HG03575 (cell line): ENCODE measurements at regions not wholly inside any gene's neighbourhood (a gene's known extent, or its start where the extent isn't known, plus 50 kb on each side); places are given as distances from the start of the nearest gene placed in this dataset.

Experiments
- ATAC-seq: cut with Tn5 transposase; IDR thresholded peaks from one replicate; pipeline ENCODE4 v1.9.1; 2021; ENCODE audit not compliant: unreplicated experiment, insufficient number of reproducible peaks, low FRiP score; ENCODE audit errors: extremely low read depth

DNA sequence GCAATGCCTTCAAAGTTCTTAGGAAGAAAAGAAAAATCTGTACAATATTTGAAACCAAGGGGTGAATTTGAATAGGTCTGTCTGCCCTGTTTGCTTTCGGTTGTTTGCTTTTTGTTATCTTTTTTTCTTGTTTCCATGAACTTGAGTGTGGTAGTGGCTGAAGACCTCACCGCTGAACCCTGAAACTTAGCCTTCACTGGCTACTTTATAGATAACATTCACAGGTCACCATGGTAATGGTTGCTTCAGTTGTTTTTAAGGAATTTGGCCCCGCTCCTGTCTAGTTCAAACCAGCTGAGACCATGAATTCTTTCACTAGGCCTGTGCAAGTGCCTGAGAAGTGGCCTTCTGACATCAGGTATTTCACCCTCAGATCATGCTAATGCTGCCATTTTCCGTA lies 137.0 kb upstream of the PMFBP1 start:
- ATAC-seq = no peak

DNA sequence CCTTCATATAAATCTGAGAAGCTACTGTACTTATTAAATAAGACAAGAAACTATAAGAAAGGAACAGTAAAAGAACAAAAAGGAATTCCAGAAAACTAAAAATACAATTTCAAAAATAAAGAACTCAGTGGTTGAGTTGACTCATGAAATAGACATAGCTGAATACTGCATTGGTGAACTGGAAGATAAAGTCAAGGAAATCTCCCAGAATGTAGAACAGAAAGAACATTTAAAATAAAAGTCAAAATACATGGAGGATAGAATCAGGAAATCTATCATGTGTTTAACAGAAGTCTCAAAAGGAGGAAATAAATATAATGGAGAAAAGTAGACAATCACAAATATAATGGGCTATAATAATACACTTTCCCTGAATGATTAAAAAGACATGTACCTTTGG lies 136.4 kb upstream of the PMFBP1 start:
- no peak for ATAC-seq

DNA sequence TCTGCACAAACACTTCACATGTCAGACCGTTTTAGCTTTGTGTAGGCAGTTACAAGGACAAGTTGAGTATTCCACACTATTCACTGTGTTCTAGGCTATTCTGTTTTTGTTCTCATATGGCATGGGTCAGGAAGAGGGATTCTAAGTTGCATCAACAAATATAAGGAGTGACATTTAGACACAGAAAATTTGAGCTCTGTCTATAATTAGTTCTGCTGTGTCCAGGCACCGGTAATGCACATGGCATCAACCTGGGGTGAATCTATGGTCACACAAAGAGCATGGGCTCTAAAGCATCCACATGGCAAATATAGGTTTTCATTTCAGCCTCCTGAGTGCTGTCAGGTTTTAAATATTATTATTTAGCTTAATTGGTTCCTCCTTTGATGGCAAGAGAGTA lies 130.4 kb upstream of the PMFBP1 start:
- no peak for ATAC-seq

DNA sequence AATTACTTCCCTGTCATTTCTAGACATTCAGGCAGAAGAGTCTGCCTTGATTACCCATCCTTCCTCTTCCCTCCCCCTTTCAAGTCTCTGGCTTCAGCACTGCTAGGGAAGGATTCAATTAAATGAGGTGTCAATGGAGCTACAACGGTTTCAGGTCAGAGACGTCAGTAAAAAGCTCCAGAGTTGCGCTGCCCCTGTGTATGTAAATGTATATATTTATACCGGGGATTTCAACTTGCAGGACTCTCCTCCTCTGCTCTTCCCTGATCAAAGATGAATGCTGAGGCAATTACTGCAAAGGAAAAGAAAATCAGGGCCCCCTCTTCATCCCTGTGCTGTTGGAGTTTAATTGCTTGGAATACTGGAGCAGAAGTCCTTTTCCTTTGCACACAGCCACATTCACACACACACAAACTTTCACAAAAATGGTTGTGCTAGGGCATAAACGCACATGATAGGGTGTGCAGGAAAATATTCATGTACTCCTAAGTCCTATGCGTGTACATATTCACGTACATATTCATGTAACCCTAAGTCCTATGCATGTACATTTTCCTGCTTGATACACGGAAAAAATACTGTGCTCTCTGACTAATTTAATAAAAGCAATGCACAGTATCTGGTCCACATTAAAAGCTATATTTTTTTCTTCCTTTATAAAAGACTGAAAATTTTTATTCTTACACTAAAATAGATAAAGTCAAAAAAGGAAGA lies 129.7 kb upstream of the PMFBP1 start:
- no peak for ATAC-seq

DNA sequence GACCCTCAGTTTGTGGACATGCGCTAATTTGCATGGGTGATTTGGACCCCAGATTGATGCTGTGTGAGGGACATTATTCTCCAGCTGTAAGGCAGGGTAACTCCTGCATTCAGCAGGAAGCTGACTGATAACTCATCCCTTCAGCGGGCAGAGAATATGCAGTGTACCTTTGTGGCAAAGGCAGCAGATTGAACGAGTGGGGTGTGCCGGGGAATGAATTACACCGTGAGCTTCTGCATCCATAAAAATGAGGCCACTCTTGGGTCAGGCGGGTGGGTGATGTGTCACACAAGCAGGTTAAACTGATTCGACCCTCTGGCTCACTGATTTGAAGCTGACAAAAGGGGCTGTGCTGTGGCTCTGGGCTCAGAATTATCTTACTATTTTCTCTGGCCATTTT lies 128.9 kb upstream of the PMFBP1 start:
- no peak for ATAC-seq

DNA sequence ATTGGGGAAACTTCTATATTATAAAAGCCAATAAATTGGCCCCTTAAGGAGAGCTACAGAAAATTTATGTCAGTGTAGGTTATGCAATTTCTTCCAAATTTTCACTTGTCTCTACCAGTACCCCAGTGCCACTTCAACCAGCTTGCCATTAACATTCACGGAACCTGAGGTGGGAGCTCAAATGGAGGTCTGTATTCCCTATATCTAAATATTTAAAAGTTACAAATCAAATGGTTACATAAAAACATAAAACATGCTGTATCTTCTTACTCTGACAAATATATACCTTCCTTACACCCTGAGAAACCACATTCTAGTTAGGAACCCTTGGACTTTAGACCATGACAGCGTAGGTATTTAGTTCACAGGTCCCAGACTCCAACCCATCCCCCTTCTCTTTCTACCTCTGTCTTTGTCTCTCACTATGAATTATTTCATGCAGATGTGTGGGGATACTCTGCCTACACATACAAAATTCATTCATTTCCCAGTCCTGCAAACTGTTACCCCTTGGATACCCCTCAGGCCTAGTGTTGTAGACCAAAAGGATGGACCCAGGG lies 127.8 kb upstream of the PMFBP1 start:
- ATAC-seq = no peak

DNA sequence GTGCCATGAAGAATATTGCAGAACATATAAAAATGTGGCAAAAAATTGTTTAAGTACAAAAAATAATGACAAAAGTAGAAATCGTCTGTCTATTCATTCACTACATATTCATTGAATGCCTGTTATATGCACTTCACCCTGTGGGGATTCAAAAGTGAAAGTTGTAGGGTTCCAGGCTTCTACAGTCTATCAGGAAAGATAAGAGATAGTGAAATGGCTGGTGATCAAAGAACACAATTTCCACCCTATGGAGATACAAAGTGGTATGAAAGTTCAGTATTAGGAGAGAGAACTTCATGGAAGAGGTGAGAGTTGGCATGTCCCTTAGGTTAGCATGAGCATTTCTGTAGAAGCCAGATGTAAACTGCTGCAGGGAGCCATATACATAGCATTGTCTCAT lies 127.0 kb upstream of the PMFBP1 start:
- ATAC-seq = no peak

DNA sequence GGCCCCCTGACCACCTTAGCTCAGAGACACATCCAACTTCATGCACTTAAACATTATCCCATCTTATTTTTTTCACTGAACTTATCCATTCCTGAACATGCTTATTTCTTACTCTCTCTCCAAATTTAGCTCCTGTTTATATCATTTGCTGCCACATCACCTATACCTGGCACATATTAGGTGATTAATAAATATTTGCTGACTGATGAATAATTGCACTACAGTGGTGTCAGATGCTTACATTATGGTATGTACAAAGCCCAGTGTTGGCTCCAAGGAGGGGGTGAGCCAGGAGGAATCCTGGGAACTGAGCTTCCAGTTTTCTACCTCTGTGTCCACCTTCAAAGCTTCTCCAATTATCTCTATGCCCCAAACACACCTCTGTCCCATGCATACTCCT lies 124.0 kb upstream of the PMFBP1 start:
- ATAC-seq = no peak

DNA sequence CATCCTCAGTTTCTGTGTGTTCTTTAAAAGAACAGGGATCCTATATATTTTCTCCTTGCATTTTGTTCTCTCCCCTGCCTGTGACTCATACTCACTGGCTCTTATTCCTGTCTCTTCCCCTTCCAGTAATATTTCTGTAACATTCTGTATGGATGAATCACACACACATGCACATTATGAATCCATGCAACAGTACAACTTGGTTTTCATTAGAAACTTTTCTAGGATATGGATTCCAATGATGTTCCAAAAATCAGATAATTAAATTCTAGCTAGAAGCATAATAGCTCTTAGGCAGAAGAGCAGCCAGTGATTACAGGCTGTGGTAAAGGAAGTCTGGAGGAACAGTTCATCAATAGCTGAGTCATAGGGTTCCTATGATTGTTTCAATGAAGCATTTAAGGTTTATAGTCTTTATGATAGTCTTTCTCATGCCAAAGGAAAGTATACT lies 119.6 kb upstream of the PMFBP1 start:
- ATAC-seq = no peak

DNA sequence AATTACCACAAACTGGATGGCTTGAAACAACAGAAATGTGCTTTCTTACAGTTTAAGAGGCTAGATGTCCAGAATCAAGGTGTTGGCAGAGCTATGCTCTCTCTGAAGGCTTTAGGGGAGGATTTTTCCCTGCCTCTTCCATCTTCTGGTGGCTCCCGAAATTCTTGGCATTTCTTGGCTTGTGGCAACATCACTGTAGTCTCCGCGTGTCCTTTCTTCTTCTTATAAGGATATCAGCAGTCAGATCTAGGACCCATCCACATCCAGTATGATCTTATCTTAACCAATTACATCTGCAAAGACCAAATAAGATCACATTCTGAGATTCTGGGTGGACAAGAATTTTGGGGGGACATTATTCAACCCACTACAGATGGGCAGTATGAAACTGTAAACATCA lies 119.2 kb upstream of the PMFBP1 start:
- ATAC-seq = no peak

DNA sequence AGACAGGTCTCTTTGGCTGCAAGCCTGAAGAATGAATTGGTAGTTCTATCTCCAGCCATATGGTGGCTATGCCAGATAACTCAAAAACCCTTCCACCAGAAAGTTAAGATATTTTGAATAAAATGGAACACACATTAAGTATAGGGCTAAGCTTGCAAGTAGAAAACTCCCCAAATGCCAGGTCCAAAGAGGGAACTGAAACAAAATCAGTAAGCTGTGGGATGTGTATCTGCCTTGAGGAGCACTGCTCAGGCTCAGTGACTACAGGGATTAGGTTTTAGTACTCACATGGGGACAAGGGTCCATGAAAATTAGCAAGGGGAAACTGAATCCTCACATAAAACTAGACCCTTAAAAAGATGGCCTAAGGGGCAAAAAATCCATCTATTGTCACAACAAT lies 115.7 kb upstream of the PMFBP1 start:
- no peak for ATAC-seq

DNA sequence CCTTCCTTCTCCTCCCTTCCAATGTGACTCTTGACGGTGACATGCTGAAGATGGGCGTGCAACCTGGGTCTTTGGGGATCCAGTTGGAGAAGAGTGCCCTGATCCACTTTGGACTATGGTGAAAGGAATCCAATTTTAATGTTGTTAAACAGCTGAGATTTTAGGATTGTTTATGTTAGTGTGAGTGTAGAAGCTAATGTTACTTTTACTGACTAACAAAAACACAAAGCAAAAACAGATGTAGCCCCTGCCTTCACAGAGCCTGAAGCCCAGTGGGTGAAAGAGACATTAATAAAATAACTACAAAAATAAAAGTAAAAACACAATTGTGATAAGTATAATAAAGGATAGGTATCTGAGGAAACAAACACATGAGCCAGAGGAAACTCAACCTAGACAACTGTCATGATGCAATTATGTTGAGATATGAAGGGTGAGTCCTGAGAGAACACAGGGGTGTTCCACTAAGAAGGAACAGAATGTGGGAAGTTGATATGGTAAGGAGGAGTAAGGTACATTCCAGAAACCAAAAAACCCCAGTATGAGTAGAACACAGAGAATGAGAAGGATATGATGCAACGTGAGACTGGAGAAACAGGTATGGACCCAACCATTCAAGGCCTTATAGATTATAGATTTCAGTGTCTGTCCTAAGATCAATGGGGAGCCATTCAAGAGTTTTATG lies 115.1 kb upstream of the PMFBP1 start:
- ATAC-seq = no peak

DNA sequence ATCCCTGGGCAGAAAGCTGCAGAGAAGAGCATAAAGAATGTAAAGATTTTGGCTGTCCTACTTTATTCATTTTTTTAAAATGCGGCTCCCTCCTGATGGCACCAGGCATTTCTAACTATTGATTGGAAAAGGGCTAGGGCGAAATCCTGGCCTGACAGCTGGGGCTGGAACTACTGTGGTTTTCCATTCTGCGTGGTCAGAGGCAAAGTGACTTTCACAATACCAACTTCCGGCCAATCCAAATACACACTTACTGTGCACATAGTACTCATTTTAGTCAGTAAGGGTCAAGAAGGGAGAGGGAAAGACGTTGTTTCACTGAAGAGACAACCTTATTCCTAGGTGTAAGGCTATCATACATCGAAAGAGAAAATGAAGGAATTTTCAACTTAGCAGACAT lies 113.8 kb upstream of the PMFBP1 start:
- ATAC-seq = no peak

DNA sequence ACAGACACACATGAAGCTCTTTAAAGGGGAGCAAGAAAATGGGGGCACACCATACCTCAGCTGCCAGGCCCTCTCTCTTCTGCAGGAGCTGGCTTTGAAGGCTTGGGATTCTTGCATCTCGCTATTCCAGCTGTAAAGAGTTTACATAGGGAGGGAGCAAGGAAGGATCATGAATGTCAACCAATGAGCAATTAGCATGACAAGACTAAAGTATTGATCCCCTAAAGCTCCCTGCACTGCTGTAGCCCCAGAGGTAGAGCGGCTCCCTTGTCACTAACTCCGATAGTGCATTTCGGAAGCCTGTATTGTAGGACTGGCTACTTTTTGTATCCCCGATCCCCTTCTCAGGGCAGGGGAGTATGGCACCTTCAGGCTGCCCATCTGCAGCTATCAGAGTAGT lies 113.4 kb upstream of the PMFBP1 start:
- ATAC-seq = no peak

DNA sequence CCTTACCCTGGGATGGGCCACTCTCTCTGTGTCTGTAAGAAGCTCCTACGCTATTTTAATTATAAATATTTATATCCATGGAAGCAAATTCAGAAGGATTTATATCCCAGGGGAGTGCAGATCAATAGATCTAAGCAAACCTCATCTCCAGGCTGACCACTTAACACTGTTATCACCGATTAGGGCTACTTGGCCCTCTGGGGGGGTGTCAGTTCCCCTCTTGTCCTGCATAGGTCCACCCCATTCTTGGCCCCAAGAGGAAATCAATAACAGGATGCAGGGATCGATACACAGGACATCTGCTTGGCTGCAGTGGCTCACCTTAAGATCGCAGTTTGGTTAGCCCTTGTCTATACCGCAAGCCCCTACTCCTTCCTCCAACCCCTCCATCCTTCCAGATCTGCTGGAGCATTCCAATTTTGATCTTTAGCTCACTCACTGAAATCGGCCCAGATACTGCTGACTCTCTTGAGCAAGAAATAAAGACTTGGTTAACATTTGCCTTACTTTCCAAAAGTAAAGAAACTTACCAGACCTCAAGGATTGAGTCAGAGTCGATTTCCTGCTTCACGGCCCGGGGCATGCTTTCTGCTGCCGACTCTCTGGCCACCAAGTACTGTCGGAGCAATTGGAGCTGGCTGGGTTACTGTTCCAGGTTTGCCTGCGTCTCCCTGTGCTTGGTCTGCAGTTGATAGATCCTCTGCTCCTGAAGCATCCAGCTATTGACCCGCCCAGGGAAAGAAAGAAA lies 112.3 kb upstream of the PMFBP1 start:
- no peak for ATAC-seq

DNA sequence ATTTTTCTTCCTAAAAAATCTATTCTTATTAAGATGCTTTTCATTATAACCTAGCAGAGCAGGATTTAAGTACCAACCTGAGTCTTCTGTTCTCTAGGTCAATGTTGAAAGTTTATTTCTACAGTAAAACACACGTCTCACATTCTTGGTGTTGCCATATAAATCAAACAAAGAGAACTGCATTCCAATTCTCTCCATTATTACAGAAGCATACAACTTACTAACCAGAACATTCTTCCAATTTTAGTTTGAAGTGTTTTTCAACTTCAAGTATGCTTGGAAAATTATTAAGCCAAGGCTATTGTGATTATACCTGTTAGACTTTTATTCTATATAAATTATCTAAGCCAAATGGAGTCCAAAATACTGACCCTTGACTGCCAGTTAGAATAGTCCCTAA lies 110.4 kb upstream of the PMFBP1 start:
- ATAC-seq = no peak

DNA sequence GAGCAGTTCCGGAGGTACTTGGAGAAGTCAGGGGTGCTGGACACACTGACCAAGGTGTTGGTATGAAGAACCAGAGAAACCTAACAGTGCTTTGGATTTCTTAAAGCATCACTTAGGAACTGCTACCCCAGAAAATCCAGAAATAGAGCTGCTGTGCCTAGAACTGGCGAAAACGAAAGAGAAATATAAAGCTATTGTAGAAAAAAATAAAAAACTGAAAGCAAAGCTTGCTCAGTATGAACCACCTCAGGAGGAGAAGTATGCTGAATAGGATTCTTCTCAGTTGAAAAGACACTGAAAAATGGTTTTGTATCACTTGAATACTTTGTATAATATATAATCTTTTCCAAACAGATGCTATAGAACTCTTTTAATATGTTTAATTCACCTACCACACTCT lies 106.3 kb upstream of the PMFBP1 start:
- no peak for ATAC-seq

DNA sequence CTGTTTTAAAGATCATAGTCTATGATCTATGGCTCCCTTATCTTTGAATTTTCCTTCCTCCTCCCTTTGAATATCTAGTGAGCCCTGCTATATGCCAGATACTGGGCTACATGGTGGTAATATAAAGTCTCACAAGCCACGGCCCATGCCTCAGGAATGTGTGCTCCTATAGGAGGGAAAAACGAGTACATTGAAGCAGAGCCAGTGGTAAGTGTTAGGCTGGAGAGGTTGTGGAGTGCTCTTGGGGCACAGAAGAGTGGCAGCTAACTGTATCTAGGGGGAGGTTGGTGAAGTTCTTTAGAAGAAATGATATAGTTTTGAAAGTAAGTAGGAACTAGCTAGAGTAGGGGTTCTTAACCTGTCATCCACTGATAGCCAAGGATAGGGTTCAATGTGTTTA lies 105.8 kb upstream of the PMFBP1 start:
- no peak for ATAC-seq

DNA sequence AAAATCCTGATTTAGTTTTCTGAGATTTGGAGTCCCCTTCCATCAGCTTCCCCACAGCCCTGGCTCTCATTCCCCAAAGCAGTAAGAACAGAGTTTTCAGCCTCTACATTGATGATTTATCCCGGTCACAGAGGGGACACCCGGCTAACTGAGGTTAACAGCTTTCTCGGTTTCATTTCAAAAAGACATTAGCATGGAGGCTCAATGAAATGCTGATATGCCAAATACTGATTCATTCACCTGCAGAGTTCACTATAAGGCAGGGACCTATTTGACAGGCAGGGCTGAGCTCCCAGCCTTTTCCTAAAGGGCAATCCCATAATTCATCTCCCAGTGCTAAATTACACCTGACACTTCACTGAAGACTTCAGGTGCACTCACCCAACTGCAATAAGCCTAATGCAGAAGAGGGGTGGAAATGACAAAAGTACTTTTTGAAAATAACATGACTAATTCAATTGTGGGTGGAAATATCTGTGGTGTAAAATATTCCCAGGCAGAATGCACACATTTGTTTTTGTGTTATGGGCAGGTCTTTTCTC lies 99.8 kb upstream of the PMFBP1 start:
- no peak for ATAC-seq

DNA sequence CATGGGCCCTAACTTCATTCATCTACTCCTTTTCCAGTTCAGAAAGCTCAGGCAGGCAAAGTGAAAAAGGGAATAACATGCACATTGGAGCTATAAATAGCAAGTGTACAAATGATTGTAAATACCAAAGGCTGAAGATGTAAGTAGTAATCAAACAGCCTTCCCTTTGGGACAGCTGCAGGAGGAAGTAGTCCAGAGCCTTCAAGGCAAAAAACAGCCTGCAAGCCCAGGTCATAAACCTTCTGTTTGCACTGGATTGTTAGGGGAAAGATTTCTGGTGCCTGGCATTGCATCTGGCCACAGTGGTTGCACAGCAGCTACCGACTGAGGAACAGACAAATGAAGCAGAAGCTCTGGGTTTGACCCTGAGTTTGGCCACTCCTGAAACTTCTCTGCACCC lies 98.6 kb upstream of the PMFBP1 start:
- no peak for ATAC-seq
